ENCODE measurements at regions not wholly inside any gene's neighbourhood (a gene's known extent, or its start where the extent isn't known, plus 50 kb on each side); places are given as distances from the start of the nearest gene placed in this dataset.

DNA sequence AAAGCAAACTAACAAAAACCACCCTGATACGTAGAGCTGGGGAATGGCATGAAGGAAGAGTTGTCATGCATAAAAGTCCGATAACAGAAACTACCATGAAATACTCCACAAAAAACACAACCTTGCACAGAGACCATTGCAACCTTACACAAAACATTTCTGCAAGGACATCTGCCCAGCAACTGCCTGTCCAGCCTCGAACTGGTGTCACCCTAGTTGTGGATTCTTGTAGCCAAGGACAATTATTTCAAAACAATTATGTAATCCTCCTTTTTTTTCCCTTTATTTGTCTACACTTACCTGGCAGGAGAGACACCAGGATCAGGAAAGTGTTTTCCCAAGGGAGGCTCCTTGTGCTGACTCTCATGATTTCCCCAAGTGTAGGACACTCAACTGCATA is 232.5 kb upstream of the SYNDIG1 start:
- intact Hi-C loops (cut with DNase I; ENCODE audit: low total_unique reads): no loop called here
- H3K4me3 ChIP-seq (ENCODE audit: low read depth, poor library complexity, severe bottlenecking): no peak overlapping the region
- 75 to 91% methylated on average over 3 of the region's 3 CpGs for WGBS, 2 donors
- TF ChIP-seq POLR2A (IDR thresholded peaks at IDR 0.05): no peak
- TF ChIP-seq, protein P1, sequence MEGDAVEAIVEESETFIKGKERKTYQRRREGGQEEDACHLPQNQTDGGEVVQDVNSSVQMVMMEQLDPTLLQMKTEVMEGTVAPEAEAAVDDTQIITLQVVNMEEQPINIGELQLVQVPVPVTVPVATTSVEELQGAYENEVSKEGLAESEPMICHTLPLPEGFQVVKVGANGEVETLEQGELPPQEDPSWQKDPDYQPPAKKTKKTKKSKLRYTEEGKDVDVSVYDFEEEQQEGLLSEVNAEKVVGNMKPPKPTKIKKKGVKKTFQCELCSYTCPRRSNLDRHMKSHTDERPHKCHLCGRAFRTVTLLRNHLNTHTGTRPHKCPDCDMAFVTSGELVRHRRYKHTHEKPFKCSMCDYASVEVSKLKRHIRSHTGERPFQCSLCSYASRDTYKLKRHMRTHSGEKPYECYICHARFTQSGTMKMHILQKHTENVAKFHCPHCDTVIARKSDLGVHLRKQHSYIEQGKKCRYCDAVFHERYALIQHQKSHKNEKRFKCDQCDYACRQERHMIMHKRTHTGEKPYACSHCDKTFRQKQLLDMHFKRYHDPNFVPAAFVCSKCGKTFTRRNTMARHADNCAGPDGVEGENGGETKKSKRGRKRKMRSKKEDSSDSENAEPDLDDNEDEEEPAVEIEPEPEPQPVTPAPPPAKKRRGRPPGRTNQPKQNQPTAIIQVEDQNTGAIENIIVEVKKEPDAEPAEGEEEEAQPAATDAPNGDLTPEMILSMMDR (IDR thresholded peaks at IDR 0.05): no peak
- DNase-seq (ENCODE audit: low spot score in 2 of 2): no peak

DNA sequence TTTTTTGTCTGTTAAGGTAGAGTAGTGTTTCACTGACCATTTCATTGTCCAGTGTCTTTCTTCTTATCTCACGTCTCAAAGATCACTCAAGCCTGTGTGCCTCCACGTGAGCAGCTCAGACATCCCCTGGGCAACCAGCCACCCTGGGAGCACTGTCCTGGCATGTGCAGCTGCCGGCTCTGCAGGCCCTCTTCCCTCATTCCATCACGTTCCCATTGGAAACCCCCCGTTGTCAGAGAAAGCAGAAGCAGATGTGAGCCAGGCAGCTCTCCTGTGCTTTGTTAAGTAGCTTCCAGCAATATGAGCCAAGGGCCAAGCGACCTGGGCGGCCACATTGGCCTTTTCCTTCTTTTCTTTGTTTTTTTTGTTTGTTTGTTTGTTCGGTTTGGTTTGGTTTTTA is 233.2 kb upstream of the SYNDIG1 start:
- intact Hi-C loops (cut with DNase I; ENCODE audit: low total_unique reads): no loop called here
- 23 to 34% methylated on average over 8 of the region's 8 CpGs for WGBS, 2 donors
- TF ChIP-seq, protein P1 (IDR thresholded peaks at IDR 0.05): no peak
- TF ChIP-seq POLR2A (IDR thresholded peaks at IDR 0.05): no peak
- no peak overlapping the region for H3K4me3 ChIP-seq (ENCODE audit: low read depth, poor library complexity, severe bottlenecking)
- DNase-seq (ENCODE audit: low spot score in 2 of 2): no peak

DNA sequence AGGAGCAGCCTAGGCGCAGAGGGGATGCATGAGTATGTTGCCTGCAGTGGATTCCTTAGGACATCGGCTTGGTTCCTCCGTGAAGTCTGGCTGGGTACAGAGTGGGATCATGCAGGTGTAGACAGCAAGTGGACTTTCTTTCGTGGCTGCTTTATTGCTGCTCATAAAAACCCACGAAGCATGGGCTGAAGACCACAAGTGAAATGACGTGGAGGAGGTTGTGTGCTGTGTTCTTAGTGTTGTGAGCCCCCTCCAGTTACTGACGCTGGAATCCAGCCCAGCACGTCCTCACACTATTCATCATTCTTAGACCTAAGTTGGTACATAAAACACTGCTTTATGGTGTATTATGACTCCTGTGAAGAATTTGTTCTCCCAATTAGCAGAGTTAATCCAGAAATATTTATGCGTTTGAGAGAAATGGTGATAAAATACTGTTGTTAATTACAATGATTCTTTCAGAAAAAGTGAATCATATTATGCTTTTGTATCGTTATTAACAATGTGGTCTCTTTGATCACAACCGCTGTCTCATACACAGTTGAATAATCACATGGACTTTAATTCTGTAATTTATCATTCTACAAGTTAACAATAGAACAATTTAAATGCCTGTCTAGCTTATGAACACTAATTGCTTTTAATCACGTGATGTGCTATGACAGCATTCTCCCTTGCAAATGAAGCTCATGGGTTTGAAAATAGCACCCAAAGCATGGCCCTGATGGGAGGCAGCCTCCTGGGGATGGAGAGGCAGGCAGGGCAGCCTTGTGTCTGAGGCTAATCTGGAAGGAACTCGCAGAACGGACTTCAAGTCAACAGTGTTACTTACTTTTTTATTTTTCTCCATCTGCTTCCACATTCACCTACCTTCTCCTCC is 233.9 kb upstream of the SYNDIG1 start:
- no peak for TF ChIP-seq POLR2A (IDR thresholded peaks at IDR 0.05)
- TF ChIP-seq, protein P1 (IDR thresholded peaks at IDR 0.05): no peak
- DNase-seq (ENCODE audit: low spot score in 2 of 2): no peak
- 44 to 54% methylated on average over 14 of the region's 14 CpGs for WGBS, 2 donors

DNA sequence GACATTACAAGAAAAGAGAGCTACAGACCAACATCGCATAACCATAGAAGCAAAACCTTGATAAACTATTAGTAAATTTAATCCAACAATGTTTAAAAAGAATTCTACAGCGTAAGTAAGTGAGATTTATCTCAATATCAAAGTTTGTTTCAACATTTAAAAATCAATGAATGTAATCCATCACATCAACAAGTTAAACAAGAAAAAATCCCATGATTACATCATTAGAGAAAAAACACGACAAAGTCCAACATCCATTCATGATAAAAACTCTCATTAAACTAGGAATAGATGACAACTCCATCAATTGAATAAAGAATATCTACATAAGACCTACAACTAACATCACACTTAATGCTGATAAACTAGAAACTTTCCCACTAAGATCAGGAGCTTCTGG is 239.0 kb upstream of the GGTLC1 start:
- H3K4me3 ChIP-seq (ENCODE audit: low read depth, poor library complexity, severe bottlenecking): no peak overlapping the region
- TF ChIP-seq, protein P1 (IDR thresholded peaks at IDR 0.05): no peak
- no peak for TF ChIP-seq POLR2A (IDR thresholded peaks at IDR 0.05)
- intact Hi-C loops (cut with DNase I; ENCODE audit: low total_unique reads): no loop called here
- 48 to 70% methylated on average over 3 of the region's 3 CpGs for WGBS, 2 donors
- DNase-seq (ENCODE audit: low spot score in 2 of 2): no peak

More for the DNA sequence above, 233.9 kb upstream of the SYNDIG1 start:
- no peak overlapping the region for H3K4me3 ChIP-seq (ENCODE audit: low read depth, poor library complexity, severe bottlenecking)
- intact Hi-C loops (cut with DNase I; ENCODE audit: low total_unique reads): no loop called here

DNA sequence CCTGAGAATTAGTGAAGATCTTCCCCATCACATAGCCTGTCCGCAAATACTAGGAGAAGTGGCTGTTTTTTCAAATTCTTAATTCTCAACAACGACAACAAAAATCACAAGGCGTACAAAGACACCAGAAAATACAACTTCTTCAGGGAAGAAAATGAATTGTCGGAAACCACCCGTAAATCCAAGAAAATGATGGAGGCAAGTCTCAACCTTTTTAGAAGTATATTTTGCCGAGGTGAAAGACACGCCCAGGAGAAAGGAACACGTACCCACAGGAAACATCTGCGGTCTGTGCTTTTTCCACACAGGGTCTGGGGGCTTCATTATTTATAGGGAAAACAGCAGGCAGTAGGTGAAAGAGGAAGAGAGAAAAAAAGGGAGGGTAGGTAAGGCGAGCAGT is 223.9 kb upstream of the GGTLC1 start:
- intact Hi-C loops (cut with DNase I; ENCODE audit: low total_unique reads): no loop called here
- 27 to 28% methylated on average over 10 of the region's 10 CpGs for WGBS, 2 donors

More for the DNA sequence above, 223.9 kb upstream of the GGTLC1 start:
- DNase-seq (ENCODE audit: low spot score in 2 of 2): no peak
- TF ChIP-seq, protein P1 (IDR thresholded peaks at IDR 0.05): no peak
- no peak for TF ChIP-seq POLR2A (IDR thresholded peaks at IDR 0.05)
- no peak overlapping the region for H3K4me3 ChIP-seq (ENCODE audit: low read depth, poor library complexity, severe bottlenecking)
